HG03565 (cell line): ENCODE measurements at regions not wholly inside any gene's neighbourhood (a gene's known extent, or its start where the extent isn't known, plus 50 kb on each side); places are given as distances from the start of the nearest gene placed in this dataset.

Experiments
- ATAC-seq: cut with Tn5 transposase; IDR thresholded peaks from one replicate; pipeline ENCODE4 v1.9.1; 2021; ENCODE audit warnings: mild to moderate bottlenecking, moderate library complexity; ENCODE audit not compliant: unreplicated experiment

- ATAC-seq = no peak
These were observed 283.1 kb upstream of the SOX5 start for GRCh38 chr12:24232531-24232930.

GRCh38 chr12:24231298-24231697, 281.8 kb upstream of the SOX5 start:
- ATAC-seq = peak; percentile 55

GRCh38 chr12:24230061-24230701, 280.7 kb upstream of the SOX5 start:
- ATAC-seq = no peak

GRCh38 chr12:24229031-24229700, 279.7 kb upstream of the SOX5 start:
- ATAC-seq = no peak

GRCh38 chr12:24228371-24228770, 278.9 kb upstream of the SOX5 start:
- ATAC-seq = no peak

- no peak for ATAC-seq
These were observed 278.1 kb upstream of the SOX5 start for GRCh38 chr12:24227551-24227950.

- ATAC-seq = no peak
These were observed 277.4 kb upstream of the SOX5 start for GRCh38 chr12:24226745-24227350.

GRCh38 chr12:24224401-24224800, 274.9 kb upstream of the SOX5 start:
- no peak for ATAC-seq

GRCh38 chr12:24223926-24224325, 274.5 kb upstream of the SOX5 start:
- no peak for ATAC-seq

- ATAC-seq = no peak
These were observed 273.5 kb upstream of the SOX5 start for GRCh38 chr12:24222968-24223367.

- no peak for ATAC-seq
These were observed 263.0 kb upstream of the SOX5 start for GRCh38 chr12:24212496-24212895.

- no peak for ATAC-seq
These were observed 257.2 kb upstream of the SOX5 start for GRCh38 chr12:24206621-24207020.

GRCh38 chr12:24201258-24201970, 251.9 kb upstream of the SOX5 start:
- peak; percentile 35 for ATAC-seq

- no peak for ATAC-seq
These were observed 250.5 kb upstream of the SOX5 start for GRCh38 chr12:24200010-24200409.

- ATAC-seq = peak; percentile 38
These were observed 249.6 kb upstream of the SOX5 start for GRCh38 chr12:24198936-24199671.

GRCh38 chr12:24198070-24198469, 248.6 kb upstream of the SOX5 start:
- ATAC-seq = no peak

GRCh38 chr12:24197532-24197931, 248.1 kb upstream of the SOX5 start:
- ATAC-seq = no peak

GRCh38 chr12:24195063-24195462, 245.6 kb upstream of the SOX5 start:
- no peak for ATAC-seq

GRCh38 chr12:24191117-24191516, 241.6 kb upstream of the SOX5 start:
- ATAC-seq = no peak

- ATAC-seq = no peak
These were observed 236.3 kb upstream of the SOX5 start for GRCh38 chr12:24185782-24186181.

GRCh38 chr12:24177889-24178288, 228.4 kb upstream of the SOX5 start:
- ATAC-seq = peak; percentile 91
